Keratinocyte (primary cell): ENCODE measurements at regions not wholly inside any gene's neighbourhood (a gene's known extent, or its start where the extent isn't known, plus 50 kb on each side); places are given as distances from the start of the nearest gene placed in this dataset.

Experiments used
- EZH2 ChIP-seq: IDR thresholded peaks from one replicate; pipeline ENCODE4 v1.6.1; 2012; ENCODE audit warnings: inconsistent platforms, mild to moderate bottlenecking, low read length, moderate library complexity
- TF ChIP-seq, protein P1 (sequence below), 3 experiments: IDR thresholded peaks in 1 of 3; conservative IDR thresholded peaks in 1 of 3; optimal IDR thresholded peaks in 1 of 3; 2 replicates in 2 of 3; 3 replicates in 1 of 3; pipeline versions ENCODE3 to v1.5.1; 2011; ENCODE audit warnings: low read length in 3 of 3, mild to moderate bottlenecking in 3 of 3, moderate library complexity in 2 of 3, control low read depth in 1 of 3, inconsistent platforms in 1 of 3; ENCODE audit not compliant: insufficient read depth in 2 of 3; ENCODE audit errors: extremely low read depth in 1 of 3

- TF ChIP-seq, protein P1, sequence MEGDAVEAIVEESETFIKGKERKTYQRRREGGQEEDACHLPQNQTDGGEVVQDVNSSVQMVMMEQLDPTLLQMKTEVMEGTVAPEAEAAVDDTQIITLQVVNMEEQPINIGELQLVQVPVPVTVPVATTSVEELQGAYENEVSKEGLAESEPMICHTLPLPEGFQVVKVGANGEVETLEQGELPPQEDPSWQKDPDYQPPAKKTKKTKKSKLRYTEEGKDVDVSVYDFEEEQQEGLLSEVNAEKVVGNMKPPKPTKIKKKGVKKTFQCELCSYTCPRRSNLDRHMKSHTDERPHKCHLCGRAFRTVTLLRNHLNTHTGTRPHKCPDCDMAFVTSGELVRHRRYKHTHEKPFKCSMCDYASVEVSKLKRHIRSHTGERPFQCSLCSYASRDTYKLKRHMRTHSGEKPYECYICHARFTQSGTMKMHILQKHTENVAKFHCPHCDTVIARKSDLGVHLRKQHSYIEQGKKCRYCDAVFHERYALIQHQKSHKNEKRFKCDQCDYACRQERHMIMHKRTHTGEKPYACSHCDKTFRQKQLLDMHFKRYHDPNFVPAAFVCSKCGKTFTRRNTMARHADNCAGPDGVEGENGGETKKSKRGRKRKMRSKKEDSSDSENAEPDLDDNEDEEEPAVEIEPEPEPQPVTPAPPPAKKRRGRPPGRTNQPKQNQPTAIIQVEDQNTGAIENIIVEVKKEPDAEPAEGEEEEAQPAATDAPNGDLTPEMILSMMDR (optimal IDR thresholded peaks at IDR 0.05 in 1 of 3, IDR thresholded peaks at IDR 0.05 in 1 of 3, conservative IDR thresholded peaks at IDR 0.05 in 1 of 3; ENCODE audit: extremely low read depth in 1 of 3, insufficient read depth in 2 of 3, low read length in 3 of 3): no peak
- TF ChIP-seq EZH2: no peak
Observed at GRCh38 chr5:64026493-64026892, 64.2 kb upstream of the HTR1A start.
